Astrocyte (in vitro differentiated cells and primary cell): ENCODE measurements at regions not wholly inside any gene's neighbourhood (a gene's known extent, or its start where the extent isn't known, plus 50 kb on each side); places are given as distances from the start of the nearest gene placed in this dataset.

Source experiments
- DNase-seq: peaks from one replicate; pipeline ENCODE4 v3.0.0-alpha.2; 2010; ENCODE audit warnings: low read depth
- FAIRE-seq: peaks from 2 replicates; lab custom pipeline; 2011; peaks lifted over from hg19 to GRCh38; lab: Jason Lieb, UNC
- H2AFZ ChIP-seq: 2 replicates; pipeline ENCODE4 v1.6.0; 2012; ENCODE audit warnings: low read depth, low read length, inconsistent platforms
- H3K27ac ChIP-seq: 2 replicates; pipeline ENCODE4 v1.5.1; 2011; ENCODE audit warnings: low read depth, low read length, inconsistent platforms
- H3K27me3 ChIP-seq: 2 replicates; pipeline ENCODE4 v1.6.0; 2011; ENCODE audit warnings: low read length, inconsistent platforms; ENCODE audit not compliant: insufficient read depth
- H3K36me3 ChIP-seq: 2 replicates; pipeline ENCODE4 v1.5.1; 2011; ENCODE audit warnings: low read length, inconsistent platforms; ENCODE audit not compliant: insufficient read depth
- H3K4me1 ChIP-seq: 2 replicates; pipeline ENCODE4 v1.5.1; 2011; ENCODE audit warnings: low read length, inconsistent platforms; ENCODE audit not compliant: insufficient read depth
- H3K4me2 ChIP-seq: 2 replicates; pipeline ENCODE4 v1.6.0; 2012; ENCODE audit warnings: low read length, inconsistent platforms
- H3K4me3 ChIP-seq: 2 replicates; pipeline ENCODE4 v1.5.1; 2011; ENCODE audit warnings: low read depth, mild to moderate bottlenecking, low read length, inconsistent platforms; ENCODE audit not compliant: insufficient read depth
- H3K79me2 ChIP-seq: 2 replicates; pipeline ENCODE4 v1.6.0; 2012; ENCODE audit warnings: mild to moderate bottlenecking, low read length, inconsistent platforms; ENCODE audit not compliant: insufficient read depth
- H3K9ac ChIP-seq: 2 replicates; pipeline ENCODE4 v1.6.0; 2012; ENCODE audit warnings: mild to moderate bottlenecking, low read length, inconsistent platforms
- H3K9me3 ChIP-seq: 2 replicates; pipeline ENCODE4 v1.5.1; 2012; ENCODE audit warnings: low read depth, mild to moderate bottlenecking, low read length, inconsistent platforms; ENCODE audit not compliant: insufficient read depth
- H4K20me1 ChIP-seq: 2 replicates; pipeline ENCODE4 v1.6.0; 2012; ENCODE audit warnings: low read length, inconsistent platforms; ENCODE audit not compliant: insufficient read depth
- H3K27ac Mint-ChIP-seq: one replicate; pipeline ENCODE4 v1.8.0; 2021; ENCODE audit warnings: mild to moderate bottlenecking, mixed read lengths; ENCODE audit not compliant: unreplicated experiment
- H3K27me3 Mint-ChIP-seq: one replicate; pipeline ENCODE4 v1.8.0; 2021; ENCODE audit warnings: low read depth, mixed read lengths; ENCODE audit not compliant: unreplicated experiment
- H3K36me3 Mint-ChIP-seq: one replicate; pipeline ENCODE4 v1.8.0; 2021; ENCODE audit warnings: low read depth, mixed read lengths; ENCODE audit not compliant: unreplicated experiment
- H3K4me1 Mint-ChIP-seq: one replicate; pipeline ENCODE4 v1.8.0; 2021; ENCODE audit warnings: low read depth, mixed read lengths; ENCODE audit not compliant: unreplicated experiment
- H3K4me3 Mint-ChIP-seq: one replicate; pipeline ENCODE4 v1.8.0; 2021; ENCODE audit warnings: mild to moderate bottlenecking, moderate library complexity, mixed read lengths; ENCODE audit not compliant: unreplicated experiment
- H3K9me3 Mint-ChIP-seq: one replicate; pipeline ENCODE4 v1.8.0; 2021; ENCODE audit warnings: mild to moderate bottlenecking, mixed read lengths; ENCODE audit not compliant: unreplicated experiment
- EZH2 ChIP-seq: IDR thresholded peaks from 2 replicates; pipeline ENCODE4 v1.6.1; 2012; ENCODE audit warnings: mild to moderate bottlenecking, low read length, inconsistent platforms; ENCODE audit not compliant: insufficient read depth
- TF ChIP-seq, protein P1 (sequence below): IDR thresholded peaks from 2 replicates; pipeline ENCODE4 v1.5.1; 2011; ENCODE audit warnings: low read depth, mild to moderate bottlenecking, inconsistent platforms, low read length, moderate library complexity; ENCODE audit not compliant: insufficient read depth

GRCh38 chr17:55629995-55630394 lies 92.7 kb downstream of the TMEM100 start:
- no peak overlapping the region for H3K27ac Mint-ChIP-seq

DNA sequence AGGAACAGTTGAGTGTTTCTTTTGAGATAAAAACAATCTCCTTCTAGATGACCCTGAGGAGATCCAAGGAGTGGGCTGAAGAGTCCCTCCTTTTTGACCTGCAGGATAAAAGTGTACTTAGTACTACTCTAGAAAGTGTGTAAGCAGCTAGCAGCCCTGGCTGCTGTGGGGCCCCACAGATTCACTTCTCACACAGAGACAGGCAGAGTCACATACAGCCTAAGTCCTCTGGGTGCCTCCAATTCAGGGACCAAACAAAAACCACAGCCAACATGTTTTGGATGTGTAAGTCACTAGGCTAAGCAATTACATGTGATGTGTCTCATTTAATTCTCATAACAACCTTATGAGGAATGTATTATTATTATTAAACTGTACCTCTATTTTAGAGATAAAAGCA lies 97.1 kb downstream of the TMEM100 start:
- Mint-ChIP-seq H3K27me3 (peaks cover 3% of the 10 kb centered on the region), H3K9me3 (peaks cover 3% of the 10 kb centered on the region), H3K4me3 (no peak overlapping the region), H3K27ac (no peak overlapping the region), H3K36me3 (no peaks in the 10 kb centered on the region), H3K4me1 (peaks cover 3% of the 10 kb centered on the region)
- no peaks in the 10 kb centered on the region for H4K20me1 ChIP-seq
- H3K4me1 ChIP-seq = no peaks in the 10 kb centered on the region
- DNase-seq (no peak), FAIRE-seq (no peak)
- TF ChIP-seq, protein P1, sequence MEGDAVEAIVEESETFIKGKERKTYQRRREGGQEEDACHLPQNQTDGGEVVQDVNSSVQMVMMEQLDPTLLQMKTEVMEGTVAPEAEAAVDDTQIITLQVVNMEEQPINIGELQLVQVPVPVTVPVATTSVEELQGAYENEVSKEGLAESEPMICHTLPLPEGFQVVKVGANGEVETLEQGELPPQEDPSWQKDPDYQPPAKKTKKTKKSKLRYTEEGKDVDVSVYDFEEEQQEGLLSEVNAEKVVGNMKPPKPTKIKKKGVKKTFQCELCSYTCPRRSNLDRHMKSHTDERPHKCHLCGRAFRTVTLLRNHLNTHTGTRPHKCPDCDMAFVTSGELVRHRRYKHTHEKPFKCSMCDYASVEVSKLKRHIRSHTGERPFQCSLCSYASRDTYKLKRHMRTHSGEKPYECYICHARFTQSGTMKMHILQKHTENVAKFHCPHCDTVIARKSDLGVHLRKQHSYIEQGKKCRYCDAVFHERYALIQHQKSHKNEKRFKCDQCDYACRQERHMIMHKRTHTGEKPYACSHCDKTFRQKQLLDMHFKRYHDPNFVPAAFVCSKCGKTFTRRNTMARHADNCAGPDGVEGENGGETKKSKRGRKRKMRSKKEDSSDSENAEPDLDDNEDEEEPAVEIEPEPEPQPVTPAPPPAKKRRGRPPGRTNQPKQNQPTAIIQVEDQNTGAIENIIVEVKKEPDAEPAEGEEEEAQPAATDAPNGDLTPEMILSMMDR = no peak
- TF ChIP-seq EZH2 = no peak
- H3K36me3 ChIP-seq = no peaks in the 10 kb centered on the region
- no peak overlapping the region for H3K9ac ChIP-seq
- no peak overlapping the region for H3K4me3 ChIP-seq
- no peaks in the 10 kb centered on the region for H3K27me3 ChIP-seq
- H3K4me2 ChIP-seq = no peak overlapping the region
- no peaks in the 10 kb centered on the region for H3K79me2 ChIP-seq
- no peak overlapping the region for H2AFZ ChIP-seq
- H3K27ac ChIP-seq = no peak overlapping the region
- no peaks in the 10 kb centered on the region for H3K9me3 ChIP-seq

More at GRCh38 chr17:55629995-55630394, 92.7 kb downstream of the TMEM100 start:
- no peaks in the 10 kb centered on the region for H3K36me3 ChIP-seq
- H3K9ac ChIP-seq = no peak overlapping the region
- H4K20me1 ChIP-seq = no peaks in the 10 kb centered on the region
- H3K27me3 ChIP-seq = no peaks in the 10 kb centered on the region
- Mint-ChIP-seq H3K27me3 (no peaks in the 10 kb centered on the region), H3K36me3 (no peaks in the 10 kb centered on the region), H3K9me3 (no peaks in the 10 kb centered on the region), H3K4me1 (peaks cover 3% of the 10 kb centered on the region), H3K4me3 (no peak overlapping the region)
- no peaks in the 10 kb centered on the region for H3K9me3 ChIP-seq
- H3K4me3 ChIP-seq = no peak overlapping the region
- no peak overlapping the region for H3K27ac ChIP-seq
- H3K4me1 ChIP-seq = no peaks in the 10 kb centered on the region
- no peak for DNase-seq
- H2AFZ ChIP-seq = no peak overlapping the region
- H3K4me2 ChIP-seq = no peak overlapping the region
- TF ChIP-seq, protein P1 = no peak
- TF ChIP-seq EZH2 = no peak
- no peak for FAIRE-seq
- no peaks in the 10 kb centered on the region for H3K79me2 ChIP-seq

GRCh38 chr17:55624772-55625433 lies 97.8 kb downstream of the TMEM100 start:
- no peaks in the 10 kb centered on the region for H4K20me1 ChIP-seq
- FAIRE-seq = no peak
- H3K4me2 ChIP-seq = no peak overlapping the region
- Mint-ChIP-seq H3K27ac (no peak overlapping the region), H3K27me3 (peaks cover 3% of the 10 kb centered on the region), H3K36me3 (no peaks in the 10 kb centered on the region), H3K4me1 (peaks cover 3% of the 10 kb centered on the region), H3K4me3 (no peak overlapping the region), H3K9me3 (peaks cover 3% of the 10 kb centered on the region)
- no peaks in the 10 kb centered on the region for H3K9me3 ChIP-seq
- no peak overlapping the region for H2AFZ ChIP-seq
- TF ChIP-seq EZH2 = no peak
- TF ChIP-seq, protein P1 = no peak
- no peak overlapping the region for H3K9ac ChIP-seq
- no peaks in the 10 kb centered on the region for H3K27me3 ChIP-seq
- H3K4me3 ChIP-seq = no peak overlapping the region
- no peaks in the 10 kb centered on the region for H3K79me2 ChIP-seq
- DNase-seq = no peak
- no peaks in the 10 kb centered on the region for H3K36me3 ChIP-seq
- H3K27ac ChIP-seq = no peak overlapping the region
- H3K4me1 ChIP-seq = no peaks in the 10 kb centered on the region
